Epithelial cell of proximal tubule (primary cell): ENCODE measurements at regions not wholly inside any gene's neighbourhood (a gene's known extent, or its start where the extent isn't known, plus 50 kb on each side); places are given as distances from the start of the nearest gene placed in this dataset.

ENCODE experiments used
- DNase-seq: peaks from one replicate; pipeline ENCODE4 v3.0.0-alpha.2; 2011; ENCODE audit warnings: low read depth
- H3K4me3 ChIP-seq: 2 replicates; pipeline ENCODE4 v1.5.1; 2011; ENCODE audit warnings: low read depth, mild to moderate bottlenecking, low read length
- CTCF ChIP-seq: conservative IDR thresholded peaks from 2 replicates; pipeline ENCODE4 v1.5.1; 2012; ENCODE audit warnings: low read depth, mild to moderate bottlenecking, low read length

- no peak overlapping the region for H3K4me3 ChIP-seq
- DNase-seq = no peak
- no peak for TF ChIP-seq CTCF
Observed at GRCh38 chrX:122868631-122869030, 315.4 kb upstream of the GRIA3 start.

GRCh38 chrX:122869171-122869570 lies 314.9 kb upstream of the GRIA3 start:
- DNase-seq = no peak
- TF ChIP-seq CTCF = no peak
- no peak overlapping the region for H3K4me3 ChIP-seq

- H3K4me3 ChIP-seq = no peak overlapping the region
- no peak for DNase-seq
- no peak for TF ChIP-seq CTCF
Observed at GRCh38 chrX:122878269-122878668, 305.8 kb upstream of the GRIA3 start.

GRCh38 chrX:122880952-122881351 lies 303.1 kb upstream of the GRIA3 start:
- DNase-seq = no peak
- TF ChIP-seq CTCF = no peak
- H3K4me3 ChIP-seq = no peak overlapping the region

- no peak overlapping the region for H3K4me3 ChIP-seq
- no peak for DNase-seq
- no peak for TF ChIP-seq CTCF
Observed at GRCh38 chrX:122890729-122891128, 293.3 kb upstream of the GRIA3 start.

- TF ChIP-seq CTCF = no peak
- DNase-seq = no peak
- H3K4me3 ChIP-seq = no peak overlapping the region
Observed at GRCh38 chrX:122906726-122907125, 277.4 kb upstream of the GRIA3 start.

GRCh38 chrX:122907375-122907774 lies 276.7 kb upstream of the GRIA3 start:
- TF ChIP-seq CTCF = no peak
- H3K4me3 ChIP-seq = no peak overlapping the region
- no peak for DNase-seq
